PC-3 (cell line): ENCODE measurements at regions not wholly inside any gene's neighbourhood (a gene's known extent, or its start where the extent isn't known, plus 50 kb on each side); places are given as distances from the start of the nearest gene placed in this dataset.

Source experiments
- ATAC-seq: fragments of 200-7000 bp; cut with Tn5 transposase; 2 replicates; pipeline ENCODE4 v1.9.1; 2020; ENCODE audit warnings: mild to moderate bottlenecking, moderate library complexity
- BruUV-seq: library from RNA; stranded (reverse); fragments of 400-500 nt; replicated peaks from 2 replicates; lab custom pipeline; 2021; lab: Mats Ljungman, UMichigan
- CTCF ChIA-PET: fragments of 300-600 bp; sonication (Branson Sonifier 250); formaldehyde crosslinking; loops from one replicate; lab custom pipeline; 2022; ENCODE audit warnings: antibody characterized with exemption; lab: Charles Lee
- POLR2A ChIA-PET: fragments of 300-600 bp; sonication (Branson Sonifier 250); formaldehyde crosslinking; loops from one replicate; lab custom pipeline; 2022; ENCODE audit warnings: antibody characterized with exemption; ENCODE audit not compliant: unreplicated experiment; lab: Charles Lee
- DNase-seq: peaks from one replicate; pipeline ENCODE4 v3.0.0-alpha.2; 2015
- H2AFZ ChIP-seq: fragments of 300-600 bp; sonication (generic); 2 replicates; pipeline ENCODE4 v1.6.0; 2016; ENCODE audit warnings: antibody characterized with exemption, low read length
- H3F3A ChIP-seq: fragments of 300-600 bp; sonication (generic); one replicate; pipeline ENCODE4 v1.6.0; 2017; ENCODE audit warnings: antibody characterized with exemption, low read length, control low read depth, mild to moderate bottlenecking; ENCODE audit not compliant: unreplicated experiment
- H3K27ac ChIP-seq: fragments of 300-600 bp; sonication (generic); 2 replicates; pipeline ENCODE4 v1.5.1; 2016; ENCODE audit warnings: mild to moderate bottlenecking, low read length
- H3K27me3 ChIP-seq: fragments of 300-600 bp; sonication (generic); 2 replicates; pipeline ENCODE4 v1.6.1; 2016; ENCODE audit warnings: low read length, mixed read lengths
- H3K36me3 ChIP-seq: fragments of 300-600 bp; sonication (generic); 2 replicates; pipeline ENCODE4 v1.6.1; 2016; ENCODE audit warnings: low read depth, mixed run types, low read length, mixed read lengths
- H3K4me1 ChIP-seq: fragments of 300-600 bp; sonication (generic); 2 replicates; pipeline ENCODE4 v1.5.1; 2016; ENCODE audit warnings: low read length; ENCODE audit not compliant: insufficient read depth
- H3K4me2 ChIP-seq: fragments of 300-600 bp; sonication (generic); 2 replicates; pipeline ENCODE4 v1.6.0; 2016; ENCODE audit warnings: low read length
- H3K4me3 ChIP-seq: fragments of 300-600 bp; sonication (generic); 2 replicates; pipeline ENCODE4 v1.5.1; 2016; ENCODE audit warnings: mild to moderate bottlenecking, low read length, mixed read lengths
- H3K79me2 ChIP-seq: fragments of 300-600 bp; sonication (generic); 2 replicates; pipeline ENCODE4 v1.6.1; 2017; ENCODE audit warnings: low read length, mixed read lengths
- H3K9ac ChIP-seq: fragments of 300-600 bp; sonication (generic); 2 replicates; pipeline ENCODE4 v1.6.0; 2016; ENCODE audit warnings: mild to moderate bottlenecking, low read length
- H3K9me2 ChIP-seq: fragments of 300-600 bp; sonication (generic); replicated peaks from 2 replicates; pipeline ENCODE4 v1.6.1; 2016; ENCODE audit warnings: mixed run types, low read length, mixed read lengths
- H3K9me3 ChIP-seq: fragments of 300-600 bp; sonication (generic); 2 replicates; pipeline ENCODE4 v1.6.1; 2016; ENCODE audit warnings: low read length, mixed read lengths
- H4K20me1 ChIP-seq: fragments of 300-600 bp; sonication (generic); 2 replicates; pipeline ENCODE4 v1.6.1; 2016; ENCODE audit warnings: low read length, mixed read lengths
- EZH2 ChIP-seq: fragments of 300-600 bp; sonication (generic); IDR thresholded peaks from one replicate; pipeline ENCODE4 v1.6.1; 2017; ENCODE audit warnings: antibody characterized with exemption, mild to moderate bottlenecking, low read length; ENCODE audit not compliant: unreplicated experiment
- EZH2phosphoT487 ChIP-seq: fragments of 300-600 bp; sonication (generic); IDR thresholded peaks from 2 replicates; pipeline ENCODE4 v1.6.1; 2018; ENCODE audit warnings: mild to moderate bottlenecking, antibody characterized with exemption, low read length, borderline replicate concordance
- intact Hi-C: fragments of 100-400 bp; cut with micrococcal nuclease; formaldehyde crosslinking; loops from 2 replicates; pipeline ENCODE4 v1.9.0; 2023
- TF ChIP-seq, protein P1 (sequence below): fragments of 300-600 bp; sonication (generic); conservative IDR thresholded peaks from 2 replicates; pipeline ENCODE4 v1.5.1; 2017; ENCODE audit warnings: antibody characterized with exemption, low read depth, mild to moderate bottlenecking, low read length

GRCh38 chr16:26281381-26282110, 589.8 kb downstream of the HS3ST4 start:
- no TSS peak for BruUV-seq

DNA sequence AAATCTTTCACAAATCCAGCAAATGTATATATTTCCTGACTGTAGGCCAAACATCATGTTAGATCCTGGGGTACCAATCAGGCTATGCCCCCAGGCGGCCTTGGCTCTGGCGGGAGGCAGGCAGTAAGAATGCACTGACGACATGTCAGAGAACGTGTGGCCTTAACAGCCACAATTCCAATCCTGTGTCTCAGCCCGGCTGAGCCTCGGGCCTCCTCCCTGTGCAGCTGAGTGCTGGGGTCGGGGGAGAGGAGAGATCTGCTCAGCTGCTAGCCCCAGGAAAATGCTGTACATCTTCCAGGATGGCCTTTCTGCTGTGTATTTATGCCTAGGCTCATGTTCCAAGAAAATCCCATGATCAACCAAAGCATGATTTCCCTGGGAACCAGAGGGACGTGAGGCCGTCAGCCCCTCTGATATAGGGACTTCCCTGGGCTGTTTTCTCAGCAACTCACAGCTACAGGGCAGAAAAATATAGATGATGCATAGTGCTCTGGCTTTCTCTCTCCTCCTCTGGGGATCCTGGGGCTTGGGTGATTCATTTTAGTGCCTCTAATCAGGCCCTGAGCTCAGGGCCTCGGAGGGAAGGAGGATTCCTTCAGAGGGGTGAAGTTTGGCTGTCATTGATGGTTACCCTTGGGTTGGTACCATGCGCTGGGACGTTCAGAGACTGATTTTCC, 604.0 kb downstream of the HS3ST4 start:
- intact Hi-C loops = no loop called here
- no peak for ATAC-seq
- no peak overlapping the region for H3K27ac ChIP-seq
- no peak overlapping the region for H3K9ac ChIP-seq
- no peaks in the 10 kb centered on the region for H3F3A ChIP-seq
- BruUV-seq = no TSS peak
- H2AFZ ChIP-seq = no peak overlapping the region
- no peaks in the 10 kb centered on the region for H3K27me3 ChIP-seq
- no peak for TF ChIP-seq EZH2phosphoT487
- TF ChIP-seq, protein P1, sequence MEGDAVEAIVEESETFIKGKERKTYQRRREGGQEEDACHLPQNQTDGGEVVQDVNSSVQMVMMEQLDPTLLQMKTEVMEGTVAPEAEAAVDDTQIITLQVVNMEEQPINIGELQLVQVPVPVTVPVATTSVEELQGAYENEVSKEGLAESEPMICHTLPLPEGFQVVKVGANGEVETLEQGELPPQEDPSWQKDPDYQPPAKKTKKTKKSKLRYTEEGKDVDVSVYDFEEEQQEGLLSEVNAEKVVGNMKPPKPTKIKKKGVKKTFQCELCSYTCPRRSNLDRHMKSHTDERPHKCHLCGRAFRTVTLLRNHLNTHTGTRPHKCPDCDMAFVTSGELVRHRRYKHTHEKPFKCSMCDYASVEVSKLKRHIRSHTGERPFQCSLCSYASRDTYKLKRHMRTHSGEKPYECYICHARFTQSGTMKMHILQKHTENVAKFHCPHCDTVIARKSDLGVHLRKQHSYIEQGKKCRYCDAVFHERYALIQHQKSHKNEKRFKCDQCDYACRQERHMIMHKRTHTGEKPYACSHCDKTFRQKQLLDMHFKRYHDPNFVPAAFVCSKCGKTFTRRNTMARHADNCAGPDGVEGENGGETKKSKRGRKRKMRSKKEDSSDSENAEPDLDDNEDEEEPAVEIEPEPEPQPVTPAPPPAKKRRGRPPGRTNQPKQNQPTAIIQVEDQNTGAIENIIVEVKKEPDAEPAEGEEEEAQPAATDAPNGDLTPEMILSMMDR = no peak
- no peak for TF ChIP-seq EZH2
- POLR2A ChIA-PET = no interaction called here
- H3K9me3 ChIP-seq = no peaks in the 10 kb centered on the region
- H3K79me2 ChIP-seq = no peaks in the 10 kb centered on the region
- no peak overlapping the region for H3K4me2 ChIP-seq
- no peak for DNase-seq
- H3K9me2 ChIP-seq = no peaks in the 10 kb centered on the region
- H3K4me1 ChIP-seq = no peaks in the 10 kb centered on the region
- H3K4me3 ChIP-seq = no peak overlapping the region
- no peaks in the 10 kb centered on the region for H4K20me1 ChIP-seq
- CTCF ChIA-PET = no interaction called here
- H3K36me3 ChIP-seq = no peaks in the 10 kb centered on the region

More at GRCh38 chr16:26281381-26282110, 589.8 kb downstream of the HS3ST4 start:
- Histone ChIP-seq H3K9me2 (no peaks in the 10 kb centered on the region), H3K27ac (no peak overlapping the region), H3F3A (no peaks in the 10 kb centered on the region), H3K9ac (no peak overlapping the region), H3K4me2 (no peak overlapping the region), H3K36me3 (no peaks in the 10 kb centered on the region), H3K4me3 (no peak overlapping the region), H3K27me3 (no peaks in the 10 kb centered on the region), H3K4me1 (no peaks in the 10 kb centered on the region), H3K79me2 (no peaks in the 10 kb centered on the region), H2AFZ (no peak overlapping the region), H4K20me1 (no peaks in the 10 kb centered on the region), H3K9me3 (no peaks in the 10 kb centered on the region)
- POLR2A ChIA-PET = no interaction called here
- no peak for ATAC-seq
- CTCF ChIA-PET = no interaction called here
- no peak for DNase-seq
- no peak for TF ChIP-seq EZH2
- TF ChIP-seq EZH2phosphoT487 = no peak
- TF ChIP-seq, protein P1 = no peak
- intact Hi-C loops = no loop called here

DNA sequence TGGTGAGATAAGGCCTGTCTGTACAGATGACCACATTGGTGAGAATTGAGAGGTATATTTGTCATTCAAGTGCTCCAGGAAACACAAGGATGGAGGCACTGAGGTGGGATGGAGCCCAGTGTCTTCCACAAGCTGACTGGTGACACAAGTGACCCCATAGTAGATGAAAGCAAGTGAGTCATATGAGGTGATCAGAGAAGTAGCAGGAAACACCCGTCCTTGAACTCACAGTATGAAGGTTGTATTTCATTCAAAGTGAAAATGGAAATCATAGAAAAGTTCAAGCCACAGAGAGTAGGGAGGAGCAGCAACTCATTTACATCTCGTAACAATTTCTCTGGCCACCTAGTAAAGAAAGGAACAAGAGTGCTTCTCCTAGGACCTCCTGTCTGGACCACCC, 609.8 kb downstream of the HS3ST4 start:
- no peak overlapping the region for H3K4me3 ChIP-seq
- TF ChIP-seq EZH2 = no peak
- TF ChIP-seq EZH2phosphoT487 = no peak
- TF ChIP-seq, protein P1 = no peak
- intact Hi-C loops = no loop called here
- BruUV-seq = no TSS peak
- no peak overlapping the region for H3K27ac ChIP-seq
- ATAC-seq = no peak
- no peak overlapping the region for H3K4me2 ChIP-seq
- no peaks in the 10 kb centered on the region for H3K36me3 ChIP-seq
- H3F3A ChIP-seq = no peaks in the 10 kb centered on the region
- ChIA-PET CTCF (no interaction called here), POLR2A (no interaction called here)
- no peaks in the 10 kb centered on the region for H4K20me1 ChIP-seq
- no peaks in the 10 kb centered on the region for H3K4me1 ChIP-seq
- no peaks in the 10 kb centered on the region for H3K27me3 ChIP-seq
- H3K9ac ChIP-seq = no peak overlapping the region
- H2AFZ ChIP-seq = no peak overlapping the region
- no peak for DNase-seq
- no peaks in the 10 kb centered on the region for H3K9me2 ChIP-seq
- no peaks in the 10 kb centered on the region for H3K79me2 ChIP-seq
- H3K9me3 ChIP-seq = no peaks in the 10 kb centered on the region
